Pons (tissue), 1 donor: ENCODE measurements at regions not wholly inside any gene's neighbourhood (a gene's known extent, or its start where the extent isn't known, plus 50 kb on each side); places are given as distances from the start of the nearest gene placed in this dataset.

Experiments
- DNase-seq: peaks from one replicate; pipeline ENCODE4 v3.0.0-alpha.2; 2016; ENCODE audit warnings: low spot score

DNA sequence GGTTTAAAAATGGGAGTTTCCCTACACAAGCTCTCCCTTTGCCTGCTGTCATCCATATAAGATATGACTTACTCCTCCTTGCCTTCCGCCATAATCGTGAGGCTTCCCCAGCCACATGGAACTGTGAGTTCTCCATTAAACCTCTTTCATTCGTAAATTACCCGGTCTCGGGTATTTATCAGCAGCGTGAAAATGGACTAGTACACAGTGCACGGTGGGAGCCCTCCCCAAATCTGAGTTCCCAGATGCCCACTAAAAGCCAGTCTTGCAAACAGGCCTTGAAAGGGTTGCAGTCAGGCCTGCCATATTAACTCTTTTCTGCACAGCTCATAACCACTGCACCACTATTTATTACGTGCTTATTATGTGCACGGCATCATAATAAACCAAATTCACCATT is 400.9 kb downstream of the PRDM2 start:
- DNase-seq: no peak

DNA sequence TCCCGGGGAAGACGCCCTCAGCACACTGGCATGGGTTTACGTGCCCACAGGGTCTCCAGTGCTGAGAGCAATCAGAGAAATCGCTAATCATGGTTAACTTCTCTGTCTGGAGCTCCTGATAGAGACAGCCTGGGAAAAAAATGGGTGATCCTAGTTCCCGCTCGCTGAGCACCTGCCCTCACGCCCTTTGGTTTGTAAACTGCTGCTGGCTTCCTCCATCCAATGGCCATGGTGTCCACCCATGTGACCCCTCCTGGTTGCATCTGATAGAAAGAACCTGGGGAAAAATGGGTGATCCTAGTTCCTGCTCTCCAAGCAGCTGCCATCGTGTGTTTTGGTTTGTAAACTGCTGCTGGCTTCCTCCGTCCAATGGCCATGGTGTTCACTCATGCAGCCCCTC is 402.2 kb downstream of the PRDM2 start:
- DNase-seq: no peak

DNA sequence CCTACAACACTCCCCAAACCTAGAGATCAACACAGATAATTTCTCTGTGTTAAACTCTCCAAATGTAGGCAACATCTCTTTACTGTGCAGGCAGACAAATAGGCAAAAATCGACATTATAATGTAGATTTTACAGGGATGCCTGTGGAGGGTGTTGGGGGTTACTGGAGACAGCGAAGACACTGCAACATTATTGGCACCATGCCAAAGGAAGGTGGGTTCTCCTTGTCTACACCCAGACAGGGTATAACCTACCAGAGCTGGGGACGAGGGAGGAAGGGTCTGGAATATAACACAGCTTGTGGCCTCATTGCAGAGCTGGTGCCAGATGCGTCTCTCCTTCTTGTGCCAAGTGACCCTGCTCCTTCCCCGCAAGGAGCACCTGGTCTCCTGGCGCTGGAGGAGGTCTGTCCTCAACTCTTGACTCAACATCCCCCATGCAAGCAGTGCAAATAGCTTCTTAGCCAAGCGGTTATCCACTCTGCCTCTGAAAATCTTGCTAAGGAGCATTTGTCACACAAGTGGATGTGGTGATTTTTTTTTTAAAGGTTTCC is 404.0 kb downstream of the PRDM2 start:
- no peak for DNase-seq

DNA sequence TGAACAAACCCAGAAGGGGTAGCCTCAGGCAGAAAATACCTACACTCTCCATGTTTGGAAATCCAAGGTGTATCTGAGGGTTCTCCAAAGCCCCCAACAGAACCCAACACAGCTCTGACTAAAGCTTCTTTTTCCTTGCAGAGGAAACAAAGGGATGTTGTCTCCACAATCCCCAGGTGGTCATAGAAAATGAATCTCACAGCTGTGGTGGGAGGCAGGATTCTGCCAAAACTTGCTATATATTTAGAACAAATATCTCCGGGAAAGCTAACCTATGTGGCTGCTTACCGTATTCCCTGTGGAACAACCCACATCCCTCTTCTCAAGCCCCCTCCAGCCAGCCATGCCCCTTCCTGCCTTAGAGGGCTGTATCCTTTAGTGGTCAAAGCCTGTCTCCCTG is 406.1 kb downstream of the PRDM2 start:
- DNase-seq: no peak

DNA sequence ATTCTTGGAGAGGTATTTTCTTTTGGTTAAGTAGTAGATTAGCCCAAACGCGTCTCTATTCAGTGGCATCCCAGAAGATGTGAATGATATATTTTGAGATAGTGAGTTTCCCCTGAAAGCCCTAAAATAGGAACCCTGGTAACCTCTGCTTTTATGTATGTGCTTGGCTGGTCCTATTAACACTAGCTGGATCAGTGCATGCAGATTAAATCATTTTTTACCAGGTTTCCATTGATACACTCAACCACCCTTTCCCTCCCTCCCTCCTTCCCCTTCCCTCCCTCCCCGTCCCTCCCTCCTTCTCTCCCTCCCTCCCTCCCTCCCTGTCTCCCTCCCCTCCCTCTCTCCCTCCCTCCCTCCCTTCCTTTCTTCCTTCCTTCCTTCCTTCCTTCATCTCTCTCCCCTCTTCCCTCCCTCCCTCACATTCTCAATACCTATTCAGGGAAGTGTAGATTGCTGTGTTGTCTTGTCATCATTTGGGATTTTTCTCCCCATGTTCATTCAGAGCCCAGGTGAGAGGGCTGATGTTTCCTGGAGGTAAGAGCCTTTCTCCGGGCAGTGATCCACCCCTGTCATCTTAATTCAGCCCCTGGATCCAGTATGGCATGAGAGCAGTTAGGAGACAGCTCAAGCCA is 406.8 kb downstream of the PRDM2 start:
- no peak for DNase-seq

DNA sequence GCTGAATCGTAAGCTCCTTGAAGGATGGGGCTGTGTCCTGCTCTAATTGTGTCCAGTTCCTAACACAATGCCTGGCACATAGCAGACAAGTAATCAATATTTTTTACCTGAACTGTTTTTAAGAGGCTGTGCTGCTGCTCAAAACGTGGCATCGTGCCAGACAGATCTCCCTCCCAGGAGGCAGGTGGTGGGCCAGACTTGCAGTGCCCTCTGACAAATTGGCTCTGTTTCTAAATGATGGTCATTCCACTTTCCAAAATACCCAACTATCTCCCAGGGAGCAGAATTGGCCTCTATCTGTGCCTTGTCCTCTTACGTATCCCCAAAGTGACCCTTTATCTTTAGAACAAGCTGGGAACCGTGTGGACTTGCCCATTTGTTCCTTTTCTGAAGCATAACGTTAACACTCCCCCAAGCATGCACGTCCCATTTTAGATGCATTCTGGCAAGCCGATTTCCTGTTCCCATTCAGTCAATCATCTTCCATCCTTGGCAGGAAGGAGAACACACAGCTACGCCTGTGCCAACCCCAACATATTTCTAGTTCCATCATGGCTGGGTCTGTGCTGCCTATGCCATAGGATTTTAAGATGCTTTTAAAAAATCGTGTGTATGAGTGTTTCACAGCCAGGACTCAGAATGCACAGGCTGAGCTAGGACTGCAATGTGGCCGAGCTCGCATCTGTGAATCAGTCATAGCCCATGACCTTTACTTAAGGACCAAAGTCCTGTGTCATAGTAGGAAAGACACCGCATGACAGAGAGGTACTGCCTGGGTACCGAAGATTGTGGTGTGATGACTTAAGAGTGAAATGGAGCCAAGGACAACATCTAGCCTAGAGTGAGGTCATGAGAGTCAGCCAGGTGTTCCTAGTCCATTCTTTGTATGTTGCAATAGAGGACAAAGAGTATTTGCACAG is 408.6 kb downstream of the PRDM2 start:
- no peak for DNase-seq

DNA sequence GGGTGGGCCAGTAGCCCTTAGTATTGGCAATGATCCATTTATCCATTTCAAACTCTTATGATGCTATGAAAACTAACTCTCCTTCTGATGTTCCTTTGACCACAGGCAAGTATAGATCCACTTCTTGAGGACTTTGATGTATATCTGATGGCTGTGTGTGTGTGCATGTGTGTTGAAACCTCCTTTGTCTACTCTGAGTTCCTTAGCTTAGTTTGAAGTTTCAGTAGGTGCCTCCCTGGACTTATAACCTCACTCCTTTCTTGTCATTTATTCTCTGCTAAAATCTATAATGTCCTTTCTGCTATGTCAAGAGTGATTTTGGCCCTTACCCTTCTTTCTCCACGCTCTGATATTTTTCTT is 409.3 kb downstream of the PRDM2 start:
- DNase-seq: no peak

DNA sequence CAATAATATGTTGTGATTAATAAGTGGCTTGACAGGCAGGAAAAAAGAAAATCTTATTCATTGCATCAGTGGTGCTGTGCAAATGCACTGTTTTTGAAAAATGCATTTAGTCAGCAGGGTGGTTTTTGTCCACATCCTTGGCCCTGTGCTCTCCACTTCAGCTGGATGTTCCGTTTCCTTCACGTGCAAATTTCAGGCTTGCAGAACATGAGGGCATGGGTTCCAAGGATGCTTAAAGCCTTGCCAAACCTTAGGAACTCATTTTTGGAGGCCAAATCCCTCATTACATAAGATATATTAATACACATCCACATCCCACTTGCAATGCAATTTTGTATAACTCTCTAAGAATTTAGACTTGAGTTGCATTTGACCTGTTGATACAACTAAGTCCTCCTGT is 410.1 kb downstream of the PRDM2 start:
- DNase-seq: no peak

DNA sequence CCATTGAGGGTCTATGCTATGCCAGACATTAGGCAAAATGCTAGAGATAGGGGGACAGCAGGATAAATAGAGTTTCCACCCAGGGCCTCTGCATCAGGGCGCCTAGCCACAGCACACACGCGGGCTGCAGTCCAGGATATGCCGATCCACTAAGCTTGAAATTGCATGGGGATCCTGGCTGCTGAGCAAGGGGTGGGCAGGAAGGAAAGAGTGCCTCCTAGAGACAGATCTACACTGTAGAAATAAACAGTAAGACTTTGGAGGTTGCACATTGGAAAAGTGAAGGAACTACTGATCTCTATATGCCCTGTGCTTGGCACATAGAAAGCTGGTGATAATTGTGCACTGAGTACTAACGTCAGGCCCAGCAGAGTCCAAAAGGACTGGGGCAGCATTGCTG is 411.1 kb downstream of the PRDM2 start:
- DNase-seq: no peak

DNA sequence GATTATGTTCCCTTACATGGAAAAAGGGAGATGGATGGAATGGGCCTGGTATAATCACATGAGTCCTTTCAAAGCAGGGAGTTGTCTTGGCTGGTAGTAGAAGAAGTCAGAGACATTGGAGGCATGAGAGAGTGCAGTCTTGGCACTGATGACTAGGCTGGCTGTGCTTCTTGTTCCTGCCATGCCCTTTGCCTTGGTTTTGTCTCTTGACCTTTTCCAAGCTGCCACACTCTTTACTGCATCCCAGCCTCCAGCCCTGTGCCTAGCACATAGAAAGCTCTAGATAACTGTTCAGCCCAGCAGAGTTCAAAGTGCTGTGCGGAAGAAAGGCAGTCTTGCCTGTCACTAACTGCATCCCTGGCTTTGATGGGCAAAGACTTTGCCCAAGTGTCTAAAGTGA is 412.6 kb downstream of the PRDM2 start:
- DNase-seq: no peak

DNA sequence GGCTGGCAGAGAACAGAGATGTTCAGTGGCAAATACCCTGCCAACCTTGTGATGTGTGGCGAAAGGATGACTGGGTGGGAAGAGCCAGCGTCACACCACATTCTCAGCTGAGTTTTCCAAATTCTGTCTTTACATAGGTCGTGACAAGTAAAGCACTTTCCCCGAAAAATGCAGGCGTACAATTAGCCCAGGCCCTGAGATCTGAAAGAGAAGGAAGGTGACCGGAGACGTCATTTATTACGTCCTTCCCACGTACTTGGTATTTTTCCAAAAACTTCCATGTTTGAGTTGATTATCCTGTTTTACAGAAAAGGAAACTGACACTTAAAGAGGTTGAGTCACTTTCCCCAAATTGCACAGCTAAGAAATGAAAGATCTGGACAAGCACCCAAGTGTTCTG is 413.3 kb downstream of the PRDM2 start:
- DNase-seq: no peak

DNA sequence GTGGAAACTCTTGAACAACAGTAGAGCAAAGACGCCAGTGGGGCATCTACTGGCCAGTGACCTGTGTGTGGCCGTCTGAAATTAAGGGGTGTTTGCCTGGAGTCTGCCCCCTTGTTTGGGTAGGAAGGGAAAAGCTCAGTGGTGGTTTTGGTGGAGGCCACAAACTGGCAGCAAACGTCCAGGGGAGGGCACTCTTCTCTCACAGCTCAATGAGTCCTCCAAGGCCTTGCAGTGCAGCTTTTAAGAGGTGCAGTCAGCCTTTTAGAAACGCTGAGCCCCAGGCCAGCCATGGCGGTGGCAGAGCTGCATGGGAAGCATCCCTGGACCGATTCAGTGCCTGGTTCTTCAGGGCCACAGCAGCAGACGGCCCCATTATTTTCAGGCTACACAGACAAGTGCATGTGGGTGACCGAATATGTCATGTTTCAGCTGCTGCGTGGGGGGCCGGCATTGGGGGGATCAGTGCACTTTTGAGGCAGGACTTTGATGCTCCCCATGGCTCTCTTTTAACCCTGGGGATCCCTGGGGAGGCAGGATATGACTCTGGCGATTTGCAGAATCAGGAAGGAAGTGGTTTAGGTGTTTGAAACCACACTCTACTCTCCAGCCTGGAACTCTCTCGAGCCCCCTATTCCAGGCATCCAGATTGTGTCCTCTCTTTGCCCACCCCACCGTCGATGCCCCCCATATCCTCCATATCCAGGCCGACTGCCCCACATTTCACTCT is 414.0 kb downstream of the PRDM2 start:
- DNase-seq: peak; percentile 84

DNA sequence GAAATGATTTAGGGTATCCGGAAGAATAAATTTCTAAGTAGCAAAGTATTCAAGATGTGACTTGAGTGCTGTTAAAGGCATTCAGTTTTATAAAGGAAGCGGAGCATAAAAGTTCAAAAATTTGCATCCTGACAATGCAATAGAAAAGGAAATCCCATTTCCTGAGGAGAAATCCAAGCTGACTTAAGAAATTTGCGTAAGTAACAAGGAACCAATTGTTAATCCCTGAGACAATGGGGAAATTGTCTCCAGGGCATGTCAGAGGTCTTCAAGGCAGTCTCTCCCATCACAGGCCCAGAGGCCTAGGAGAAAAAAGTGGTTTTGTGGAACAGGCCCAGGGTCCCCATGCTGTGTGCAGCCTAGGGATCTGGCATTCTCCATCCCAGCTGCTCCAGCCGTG is 416.0 kb downstream of the PRDM2 start:
- no peak for DNase-seq

DNA sequence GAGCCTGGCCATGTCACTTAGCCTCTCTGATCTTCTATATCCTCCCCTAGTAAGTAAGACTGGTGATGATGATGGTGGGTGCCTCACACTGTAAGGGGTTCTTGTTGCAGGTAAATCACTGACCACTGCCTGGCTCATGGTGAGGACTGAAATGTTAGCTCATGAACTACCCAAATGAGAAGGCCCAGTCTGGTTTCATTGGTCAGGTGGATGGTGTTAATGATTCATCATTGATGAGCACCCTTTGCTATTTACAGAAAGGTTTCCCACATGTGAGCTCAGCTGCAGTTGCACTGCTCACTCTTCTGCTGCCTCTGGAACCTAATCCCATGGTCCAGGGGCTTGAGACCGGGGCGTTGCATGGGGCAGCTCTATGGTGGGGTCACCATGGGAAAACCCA is 417.7 kb downstream of the PRDM2 start:
- no peak for DNase-seq

DNA sequence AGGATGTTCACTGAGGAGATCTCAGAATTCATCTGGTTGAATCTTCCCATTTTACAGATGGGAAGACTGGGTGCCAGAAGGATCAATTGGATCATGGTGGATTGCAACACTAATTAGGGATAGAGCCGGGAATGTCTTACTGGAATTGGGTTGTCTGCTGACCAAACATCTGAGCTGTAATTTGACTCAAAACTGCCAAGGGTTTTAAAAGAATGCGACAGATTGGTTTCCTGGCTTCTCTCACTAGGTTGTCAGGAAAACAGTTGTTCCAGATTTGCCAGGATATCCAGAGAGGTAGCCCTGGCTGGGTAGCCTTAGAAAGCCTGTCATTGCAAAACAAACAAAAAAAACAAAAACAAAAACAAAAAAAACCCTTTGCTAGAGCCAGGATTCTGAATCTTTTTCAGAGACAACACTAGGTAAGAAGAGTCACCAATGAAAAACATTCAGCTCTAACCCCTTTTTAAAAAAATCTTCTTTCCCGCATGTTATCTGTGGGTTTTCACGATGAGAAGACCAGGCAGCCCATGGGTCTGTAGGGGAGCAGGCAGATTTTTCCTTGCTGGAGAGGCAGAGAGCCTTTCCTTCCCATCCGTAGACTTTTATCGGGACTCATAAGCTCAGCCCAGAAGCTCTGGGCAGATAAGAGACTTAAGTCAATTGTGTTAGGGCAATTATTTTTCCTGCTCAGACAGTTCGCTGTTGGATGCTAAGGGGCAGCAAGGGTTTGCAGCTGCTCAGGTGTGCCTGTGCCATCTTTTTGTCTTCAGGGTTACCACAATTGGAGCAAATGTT is 418.9 kb downstream of the PRDM2 start:
- DNase-seq: no peak

DNA sequence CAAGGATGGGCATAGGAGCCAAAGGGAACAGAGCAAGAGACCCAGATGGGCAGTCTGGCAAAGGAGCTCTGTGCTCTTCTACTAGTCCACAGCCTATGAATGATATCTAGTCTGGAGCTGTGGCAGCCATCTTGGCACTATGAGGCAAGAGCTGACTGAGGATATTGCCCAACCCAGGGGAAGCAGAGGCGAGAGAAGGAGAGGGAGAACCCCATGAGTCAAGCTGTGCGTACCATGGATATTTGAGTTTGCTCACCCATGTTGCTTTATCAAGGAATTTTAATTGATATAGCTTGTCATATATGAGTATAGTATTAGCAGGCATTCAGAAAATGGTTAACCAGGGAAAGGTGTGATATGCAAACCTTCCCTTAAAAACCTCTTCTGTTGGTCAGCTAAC is 420.9 kb downstream of the PRDM2 start:
- DNase-seq: no peak

DNA sequence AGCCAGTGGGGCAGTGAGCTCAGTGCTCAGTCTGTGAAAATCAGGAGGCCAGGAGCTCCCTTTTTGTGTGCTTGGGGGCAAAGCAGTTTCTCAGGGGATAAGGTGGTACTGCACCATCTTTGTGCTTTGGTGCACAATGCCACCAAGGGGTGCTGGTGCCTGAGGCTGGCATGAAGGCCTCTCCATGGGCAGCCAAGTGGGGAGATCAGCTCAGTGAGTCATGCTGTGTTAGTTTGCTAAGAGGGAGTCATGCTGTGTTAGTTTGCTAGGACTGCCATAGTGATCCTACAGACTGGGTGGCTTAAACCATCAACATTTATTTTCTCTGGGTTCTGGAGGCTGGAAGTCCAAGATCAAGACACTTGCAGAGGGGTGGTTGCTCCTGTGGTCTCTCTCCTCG is 428.1 kb downstream of the PRDM2 start:
- no peak for DNase-seq

DNA sequence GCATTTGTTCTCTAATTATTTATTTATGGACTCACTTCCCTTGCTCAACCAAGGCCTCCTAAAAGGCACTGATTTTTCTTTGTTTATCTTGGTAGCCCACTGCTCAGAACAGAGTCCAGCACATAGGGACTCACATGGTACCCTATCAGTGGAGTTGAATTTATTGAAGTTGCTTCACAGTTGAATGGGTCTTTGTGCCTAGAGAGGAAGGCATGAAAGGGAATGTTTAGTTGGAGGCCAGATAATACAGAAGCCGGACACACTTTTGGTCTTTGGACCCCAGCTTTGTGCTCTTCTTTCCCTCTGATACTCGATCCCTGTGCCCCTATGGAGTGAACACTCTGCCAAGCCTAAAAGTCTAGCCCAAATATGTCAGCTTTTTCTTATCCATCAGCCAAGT is 429.0 kb downstream of the PRDM2 start:
- no peak for DNase-seq

DNA sequence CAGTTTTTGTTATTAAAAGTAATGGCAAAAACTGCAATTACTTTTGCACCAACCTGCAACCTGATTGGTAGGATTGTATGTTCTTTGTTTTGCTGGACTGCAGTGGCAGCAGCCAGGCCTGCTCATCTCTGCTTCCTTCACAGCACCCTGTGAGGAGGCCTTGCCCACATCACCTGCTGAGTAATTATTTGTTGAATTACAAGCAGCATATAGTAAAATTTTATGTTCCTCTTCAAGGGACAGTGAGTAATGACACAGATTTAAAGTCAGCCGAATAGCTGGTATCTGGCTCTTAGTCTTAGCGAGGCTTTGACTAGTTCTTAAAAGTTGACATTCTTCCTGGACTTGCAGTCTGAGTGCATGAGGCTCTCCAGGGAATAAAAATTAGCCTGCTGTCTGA is 435.1 kb downstream of the PRDM2 start:
- DNase-seq: no peak

DNA sequence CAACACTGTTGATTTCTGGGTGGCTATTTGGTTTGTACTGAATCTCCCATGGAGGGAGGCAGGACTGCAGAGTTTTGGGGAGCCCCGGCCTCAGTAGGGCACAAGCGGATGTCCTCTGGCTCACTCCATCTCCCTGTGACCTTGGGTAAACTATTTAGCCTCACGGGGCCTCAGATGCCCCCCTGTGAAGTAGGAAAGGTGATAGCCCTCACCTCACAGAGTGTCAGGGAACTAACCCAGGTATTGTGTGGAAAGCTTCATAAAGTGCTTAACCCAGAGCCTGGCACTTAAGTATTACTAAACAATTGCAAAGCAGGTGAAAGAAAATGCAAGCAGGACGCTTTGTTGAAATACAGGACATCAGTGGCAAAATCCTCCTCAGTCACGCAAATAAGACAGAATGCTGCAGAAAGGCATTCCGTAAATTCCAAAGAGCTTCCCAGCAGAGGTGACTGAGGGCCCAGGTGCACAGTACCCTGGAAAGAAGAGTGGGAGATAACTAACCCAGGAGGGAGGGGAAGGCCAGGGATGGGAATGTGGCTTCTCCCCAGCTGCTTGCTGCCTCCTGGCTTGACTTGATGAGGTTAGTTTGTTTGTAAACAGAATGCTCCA is 436.3 kb downstream of the PRDM2 start:
- DNase-seq: no peak

DNA sequence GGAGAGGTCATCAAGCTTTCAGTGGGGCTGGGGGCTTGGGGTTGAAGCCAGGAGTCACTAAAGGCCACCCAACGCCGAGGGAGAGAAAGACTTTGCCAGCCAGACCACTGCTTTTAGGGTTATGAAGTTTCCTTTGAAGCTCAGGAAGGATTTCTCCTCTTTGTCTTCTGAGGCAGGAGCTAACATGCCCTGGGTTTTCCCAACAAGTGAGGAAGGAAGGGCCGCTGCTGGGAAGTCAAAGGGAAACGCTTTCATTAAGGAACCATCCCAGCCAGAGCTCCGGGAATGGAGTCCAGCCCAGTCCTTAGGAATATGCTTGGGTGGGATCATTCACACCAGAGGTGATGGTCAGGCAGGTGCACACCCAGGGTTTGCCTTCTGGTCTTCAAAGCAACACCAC is 436.9 kb downstream of the PRDM2 start:
- DNase-seq: no peak
